GM19324 (cell line): ENCODE measurements at regions not wholly inside any gene's neighbourhood (a gene's known extent, or its start where the extent isn't known, plus 50 kb on each side); places are given as distances from the start of the nearest gene placed in this dataset.
"Not testable (repeated sequence)": the region's sequence is repeated elsewhere in the genome, so short reads cannot be mapped to it uniquely, and the experiment has no call there.

ENCODE experiments used
- ATAC-seq: cut with Tn5 transposase; IDR thresholded peaks from one replicate; pipeline ENCODE4 v1.9.1; 2021; ENCODE audit warnings: mild to moderate bottlenecking, moderate library complexity; ENCODE audit not compliant: unreplicated experiment, low FRiP score

DNA sequence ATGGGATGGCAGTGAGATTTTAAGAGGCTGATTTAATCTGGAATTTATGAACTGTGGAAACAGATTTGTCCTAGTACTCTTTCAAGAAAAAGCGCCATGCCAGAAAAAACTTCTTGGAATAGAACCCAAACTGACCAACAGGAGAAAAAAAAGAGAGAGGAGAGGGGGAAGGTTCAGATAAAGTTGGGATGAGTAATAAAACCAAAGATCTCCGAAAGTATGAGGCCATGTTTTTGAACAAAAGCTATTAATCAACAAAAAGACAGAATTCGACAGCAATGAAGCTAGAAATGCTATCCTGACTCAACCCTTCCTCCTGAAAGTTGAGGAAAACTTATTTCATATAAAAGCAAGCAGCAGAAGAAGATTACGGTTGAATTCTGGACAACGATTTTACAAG is 135.5 kb downstream of the CEMIP2 start:
- no peak for ATAC-seq

GRCh38 chr9:71630377-71630995 is 137.8 kb downstream of the CEMIP2 start:
- no peak for ATAC-seq

DNA sequence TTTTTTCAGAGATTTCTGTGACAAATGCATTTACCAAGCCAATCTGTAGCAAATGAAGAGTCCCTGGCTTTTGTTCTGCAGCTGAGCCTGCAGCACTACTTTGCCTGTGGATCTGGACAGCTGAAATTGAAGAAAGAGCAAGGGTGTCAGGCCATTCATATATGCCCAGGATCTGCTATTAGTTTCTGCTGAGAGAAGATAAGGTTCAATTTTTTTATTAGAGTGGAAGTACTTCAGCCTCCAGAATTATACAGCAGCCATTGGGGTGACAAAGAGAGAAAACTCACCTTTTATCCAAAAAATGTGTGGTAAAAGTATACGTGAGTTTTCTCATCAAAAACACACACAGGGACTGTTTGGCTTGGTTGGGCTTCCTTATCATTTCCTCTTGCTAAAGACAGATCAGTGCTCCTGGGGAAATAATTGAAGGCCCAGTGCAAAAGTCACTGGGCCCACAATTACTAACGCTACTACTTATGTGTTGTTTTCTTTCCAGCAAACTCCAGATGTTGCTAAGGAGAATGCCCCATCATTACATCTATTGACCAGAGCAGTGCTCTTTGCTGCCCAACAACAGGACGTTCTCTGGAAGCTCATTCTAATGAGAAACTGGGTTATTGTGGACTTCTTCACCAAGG is 138.6 kb downstream of the CEMIP2 start:
- ATAC-seq: no peak

GRCh38 chr9:71628247-71628646 is 140.1 kb downstream of the CEMIP2 start:
- no peak for ATAC-seq

- ATAC-seq: no peak
These were observed 140.8 kb downstream of the CEMIP2 start for GRCh38 chr9:71627537-71627936.

- no peak for ATAC-seq
These were observed 141.9 kb downstream of the CEMIP2 start for GRCh38 chr9:71626395-71626794.

DNA sequence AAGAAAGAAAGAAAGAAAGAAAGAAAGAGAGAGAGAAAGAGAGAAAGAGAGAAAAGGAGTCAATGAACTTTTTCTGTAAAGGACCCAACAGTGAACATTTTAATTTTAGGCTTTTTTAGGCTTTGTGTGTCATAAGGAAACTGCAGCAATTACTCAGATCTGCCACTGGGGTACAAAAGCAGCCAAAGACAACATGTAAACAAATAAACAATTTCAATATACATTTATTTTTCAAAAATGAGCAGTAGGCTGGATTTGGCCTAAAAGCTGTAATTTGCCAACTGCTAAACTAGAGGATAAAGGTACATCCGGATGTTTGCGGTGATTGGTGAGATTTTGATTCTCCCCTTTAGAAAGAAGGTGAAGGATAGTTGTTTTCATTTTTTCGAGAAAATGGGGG is 143.6 kb downstream of the CEMIP2 start:
- ATAC-seq: no peak

GRCh38 chr9:71620746-71621145 is 147.6 kb downstream of the CEMIP2 start:
- no peak for ATAC-seq

- no peak for ATAC-seq
These were observed 148.0 kb downstream of the CEMIP2 start for GRCh38 chr9:71620331-71620730.

DNA sequence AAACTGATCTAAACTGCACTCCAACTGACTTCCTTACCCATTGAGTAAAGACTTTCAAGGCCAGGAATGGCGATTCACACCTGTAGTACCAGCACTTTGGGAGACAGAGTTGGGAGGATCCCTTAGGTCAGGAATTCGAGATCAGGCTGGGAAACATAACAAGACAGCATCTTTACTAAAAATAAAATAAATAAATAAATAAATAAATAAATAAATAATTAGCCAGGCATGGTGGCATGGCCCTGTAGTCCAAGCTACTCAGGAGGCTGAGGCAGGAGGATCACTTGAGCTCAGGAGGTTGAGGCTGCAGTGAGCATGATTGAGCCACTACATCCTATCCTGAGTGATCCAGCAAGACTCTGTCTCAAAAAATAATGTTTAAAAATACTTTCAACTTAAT is 148.4 kb downstream of the CEMIP2 start:
- ATAC-seq: no peak

GRCh38 chr9:71614409-71615010 is 153.8 kb downstream of the CEMIP2 start:
- ATAC-seq: no peak

DNA sequence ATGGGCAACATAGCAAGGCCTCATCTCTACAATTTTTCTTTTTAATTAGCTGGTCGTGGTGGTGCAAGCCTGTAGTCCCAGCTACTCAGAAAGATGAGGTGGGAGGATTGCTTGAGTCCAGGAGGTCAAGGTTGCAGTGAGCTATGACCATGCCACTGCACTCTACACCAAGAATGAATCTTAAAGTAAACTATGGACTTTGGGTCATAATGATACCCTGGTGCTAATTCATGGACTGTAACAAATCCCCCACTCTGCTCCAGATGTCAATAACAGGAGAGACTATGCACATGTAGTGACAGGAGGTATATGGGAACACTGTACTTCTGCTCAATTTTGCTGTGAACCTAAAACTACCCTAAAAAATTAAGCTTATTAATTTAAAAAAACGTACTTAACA is 155.4 kb downstream of the CEMIP2 start:
- no peak for ATAC-seq

- ATAC-seq: no peak
These were observed 158.9 kb downstream of the CEMIP2 start for GRCh38 chr9:71609448-71609830.

DNA sequence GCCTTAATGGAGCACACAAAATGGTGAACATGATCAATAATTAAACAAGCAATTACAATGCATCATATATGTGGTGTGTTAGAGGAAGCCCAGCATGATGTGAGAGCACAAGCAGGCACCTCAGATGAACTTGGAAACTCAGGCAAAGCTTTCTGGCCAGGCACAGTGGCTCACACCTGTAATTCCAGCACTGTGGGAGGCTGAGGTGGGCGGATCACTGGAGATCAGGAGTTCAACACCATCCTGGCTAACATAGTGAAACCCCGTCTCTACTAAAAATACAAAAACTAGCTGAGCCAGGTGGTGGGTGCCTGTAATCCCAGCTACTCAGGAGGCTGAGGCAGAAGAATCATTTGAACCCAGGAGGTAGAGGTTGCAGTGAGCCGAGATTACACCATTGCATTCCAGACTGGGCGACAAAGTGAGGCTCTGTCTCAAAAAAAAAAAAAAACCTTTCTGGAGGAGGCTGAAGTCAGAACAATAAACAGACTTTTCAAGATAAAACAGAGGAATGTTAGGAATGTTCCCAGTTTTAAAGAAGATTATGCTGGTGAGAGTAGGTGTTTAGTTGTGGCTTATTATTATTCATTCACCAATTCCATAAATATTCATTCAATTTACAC is 159.4 kb downstream of the CEMIP2 start:
- no peak for ATAC-seq

DNA sequence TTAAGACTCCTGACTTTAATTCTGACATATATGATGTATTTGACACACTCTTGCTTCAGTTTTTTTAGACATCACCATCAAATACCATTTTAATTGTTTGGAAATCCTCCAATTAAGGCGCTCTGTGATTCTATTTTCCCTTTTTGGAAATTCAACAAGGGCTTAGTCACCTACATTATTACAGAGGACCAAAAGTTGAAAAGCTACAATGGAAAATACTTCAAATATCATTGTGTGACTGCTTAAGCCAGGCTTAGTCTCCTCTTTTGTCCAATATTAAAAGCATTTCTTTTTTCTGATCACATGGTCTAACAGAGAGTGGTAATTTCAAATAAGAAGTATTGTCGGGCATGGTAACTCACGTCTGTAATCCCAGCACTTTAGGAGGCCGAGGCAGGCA is 160.3 kb downstream of the CEMIP2 start:
- ATAC-seq: no peak

DNA sequence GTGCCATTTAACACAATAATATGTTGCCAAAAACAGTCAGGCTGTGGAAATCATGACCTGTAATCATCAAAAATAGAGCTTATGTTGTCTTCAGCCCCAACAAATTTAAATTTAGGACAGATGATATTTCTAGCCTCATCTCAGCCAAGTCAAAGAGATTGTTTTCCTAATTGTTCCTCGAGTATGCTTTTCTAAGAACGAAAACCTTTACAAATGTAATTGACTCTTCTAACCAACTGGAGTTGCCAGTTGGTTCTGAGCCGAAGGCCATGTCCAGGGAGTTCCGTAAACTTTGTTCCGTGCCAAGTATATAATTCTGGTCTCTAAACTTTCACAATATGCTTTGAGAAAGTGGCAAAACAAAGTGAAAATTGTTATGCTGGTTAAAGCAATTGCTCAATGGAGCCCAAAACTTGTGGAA is 160.8 kb downstream of the CEMIP2 start:
- no peak for ATAC-seq

DNA sequence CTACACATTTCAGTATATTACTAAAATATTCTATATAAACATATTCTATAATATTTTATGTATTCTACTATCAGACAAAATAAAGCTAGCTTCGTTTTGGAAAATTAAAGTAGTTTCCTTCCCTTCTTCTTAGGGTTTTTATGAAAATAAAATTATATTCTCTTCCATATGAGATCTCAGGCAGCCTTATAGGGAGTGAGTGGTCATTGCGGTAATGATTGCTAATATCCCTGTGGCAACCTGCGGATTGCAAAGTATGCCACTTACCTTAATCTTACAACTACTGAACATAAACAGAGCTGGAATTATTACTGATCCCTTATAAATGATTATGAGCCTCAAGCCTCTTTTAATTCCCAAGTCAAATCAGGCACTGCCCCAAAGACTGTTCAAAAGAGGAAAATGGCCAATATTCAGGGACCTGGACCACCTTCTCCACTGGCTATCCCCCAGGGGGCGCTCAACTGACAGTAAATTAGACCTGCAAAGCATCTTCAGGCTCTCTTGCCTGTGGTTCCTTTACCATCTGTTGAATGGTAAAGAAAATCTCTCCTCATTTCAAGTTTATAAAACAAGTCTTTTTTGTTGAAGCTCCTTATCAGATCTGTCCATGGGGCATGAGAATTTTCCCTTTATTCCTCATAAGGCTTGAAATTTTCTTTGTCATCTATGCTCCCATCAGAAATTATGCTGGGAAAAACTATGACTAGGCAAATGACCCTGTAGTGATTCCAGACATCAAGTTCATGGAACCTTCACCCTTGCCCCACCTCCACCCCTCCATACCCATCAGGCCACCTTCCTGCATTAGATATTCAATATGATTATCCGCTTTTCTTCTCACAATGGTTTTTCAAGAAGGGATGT is 163.9 kb downstream of the CEMIP2 start:
- no peak for ATAC-seq

DNA sequence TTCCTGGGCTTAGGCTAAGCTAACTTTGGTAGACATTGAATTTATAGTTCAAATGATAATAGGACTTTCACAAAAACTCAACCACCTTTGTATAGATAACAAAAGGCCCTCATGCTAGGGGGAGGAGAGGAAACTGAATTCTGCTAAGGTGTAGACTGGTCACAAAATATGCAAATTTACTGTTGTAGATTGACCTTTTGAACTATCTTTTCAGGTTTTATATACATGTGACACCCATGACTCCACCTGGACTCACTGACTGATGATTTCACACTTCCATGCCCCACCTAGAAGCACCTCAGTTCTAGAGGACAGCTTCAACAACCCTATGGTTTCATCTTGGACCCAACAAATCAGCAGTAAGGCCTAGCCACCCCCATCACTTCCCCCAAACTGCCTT is 165.7 kb downstream of the CEMIP2 start:
- ATAC-seq: no peak

- ATAC-seq: not testable (repeated sequence)
These were observed 172.6 kb downstream of the CEMIP2 start for GRCh38 chr9:71595762-71596161.

GRCh38 chr9:71594541-71594940 is 173.8 kb downstream of the CEMIP2 start:
- ATAC-seq: no peak

DNA sequence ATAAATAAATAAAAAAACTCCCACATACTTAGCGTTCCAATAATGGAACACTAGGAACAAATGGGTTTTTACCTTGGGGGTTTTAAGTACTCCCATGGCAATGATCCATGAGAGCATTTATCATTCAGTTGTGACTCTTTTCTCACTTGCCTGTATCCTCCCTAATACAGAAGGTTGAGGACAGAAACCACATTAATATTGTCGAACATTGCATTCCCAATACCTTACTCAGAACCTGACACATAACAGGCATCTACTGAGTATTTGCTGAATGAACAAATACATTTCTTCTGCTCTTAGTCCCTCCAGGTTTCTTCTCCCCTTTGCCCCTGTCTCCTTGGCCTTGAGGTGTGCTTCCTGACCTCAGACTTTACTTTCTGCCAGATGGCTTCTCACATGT is 175.9 kb downstream of the CEMIP2 start:
- no peak for ATAC-seq
